HG03520 (cell line): ENCODE measurements at regions not wholly inside any gene's neighbourhood (a gene's known extent, or its start where the extent isn't known, plus 50 kb on each side); places are given as distances from the start of the nearest gene placed in this dataset.
A peak's percentile ranks its signal among the peaks of the same experiment; 100 is the strongest.
"Not testable (repeated sequence)": the region's sequence is repeated elsewhere in the genome, so short reads cannot be mapped to it uniquely, and the experiment has no call there.

ENCODE experiments used
- ATAC-seq: cut with Tn5 transposase; IDR thresholded peaks from one replicate; pipeline ENCODE4 v1.9.1; 2021; ENCODE audit warnings: mild to moderate bottlenecking, moderate library complexity; ENCODE audit not compliant: unreplicated experiment

- ATAC-seq = no peak
These were observed 110.8 kb downstream of the RFPL4B start for GRCh38 chr6:112457886-112458285.

DNA sequence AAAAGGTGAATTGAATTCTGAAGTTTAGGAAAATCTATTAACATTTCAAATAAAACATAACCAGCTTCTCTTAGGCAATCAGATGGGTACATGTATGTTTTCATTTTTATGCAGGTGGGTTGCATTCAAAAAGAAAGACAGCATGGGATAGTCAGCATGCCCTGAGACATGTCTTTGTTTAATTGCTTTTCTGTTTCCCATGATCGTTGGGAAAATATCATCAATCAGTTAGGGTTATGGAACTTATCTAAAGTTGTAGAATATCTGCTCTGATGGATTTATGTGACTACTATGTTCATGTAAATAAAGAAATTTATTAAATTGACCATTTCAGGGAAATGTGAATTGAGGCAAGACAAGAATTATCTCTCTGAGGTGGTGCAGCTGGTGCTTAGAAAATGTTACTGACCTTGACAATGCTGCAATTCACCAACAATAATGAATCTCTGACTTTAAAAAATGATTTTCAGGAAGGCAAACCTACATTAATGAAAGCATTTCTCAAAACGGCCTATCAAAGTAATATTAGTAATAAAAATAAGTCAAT is 112.7 kb downstream of the RFPL4B start:
- no peak for ATAC-seq

DNA sequence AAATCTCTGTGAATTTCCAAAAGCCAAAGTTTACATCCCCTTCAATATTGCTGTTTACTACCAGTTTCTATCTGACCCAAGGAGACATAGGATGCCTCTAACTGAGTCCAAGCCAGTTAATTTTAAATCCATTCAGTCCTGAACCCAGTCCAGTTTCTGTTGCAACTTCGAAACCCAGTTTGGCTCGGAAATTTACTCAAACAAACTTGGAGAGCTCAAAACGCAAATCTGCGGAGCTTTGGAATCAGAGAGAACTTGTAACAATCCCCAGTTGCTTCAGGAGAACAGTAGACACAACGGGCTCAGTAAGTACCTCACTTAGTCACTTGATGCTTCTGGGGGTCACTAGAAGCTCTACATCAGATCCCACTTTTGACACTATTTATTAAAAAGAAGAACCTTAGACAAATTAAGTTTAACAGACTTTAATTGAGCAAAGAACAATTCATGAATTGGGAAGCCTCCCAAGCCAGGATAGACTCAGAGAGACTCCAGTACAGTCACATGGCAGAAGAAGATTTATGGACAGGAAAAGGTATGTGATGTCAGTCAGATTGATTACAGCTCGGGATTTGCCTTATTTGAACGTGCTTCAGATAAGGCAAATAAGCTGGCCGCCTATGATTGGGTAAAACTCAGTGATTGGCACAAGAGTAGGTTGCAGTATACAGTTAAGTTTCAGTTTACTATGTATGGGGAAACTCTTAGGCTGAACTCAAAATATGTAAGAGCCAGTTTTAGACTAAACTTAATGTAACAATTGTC is 118.0 kb downstream of the RFPL4B start:
- ATAC-seq = no peak

- ATAC-seq = peak; percentile 89
These were observed 119.4 kb downstream of the RFPL4B start for GRCh38 chr6:112466373-112467151.

- ATAC-seq = no peak
These were observed 121.2 kb downstream of the RFPL4B start for GRCh38 chr6:112468359-112468758.

- no peak for ATAC-seq
These were observed 122.2 kb downstream of the RFPL4B start for GRCh38 chr6:112469306-112469705.

DNA sequence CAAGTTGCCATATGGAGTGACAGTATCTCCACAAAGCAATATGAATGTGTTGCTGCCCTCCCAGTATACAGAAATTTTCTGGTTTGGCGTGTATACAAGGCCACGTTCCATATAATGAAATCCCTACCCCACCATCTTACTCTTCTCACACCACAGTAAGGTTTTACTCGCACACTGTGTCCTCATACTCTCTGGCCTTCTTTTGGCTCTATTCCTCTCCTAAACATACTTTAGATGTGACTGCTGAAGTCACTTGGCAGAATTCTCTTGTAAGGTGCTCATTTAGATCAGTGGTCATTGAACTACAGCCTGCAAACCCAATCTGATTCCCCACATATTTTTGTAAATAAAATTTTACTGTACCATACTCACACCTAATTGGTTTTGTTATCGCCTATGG is 123.2 kb downstream of the RFPL4B start:
- ATAC-seq = no peak

- ATAC-seq = no peak
These were observed 123.8 kb downstream of the RFPL4B start for GRCh38 chr6:112470950-112471349.

DNA sequence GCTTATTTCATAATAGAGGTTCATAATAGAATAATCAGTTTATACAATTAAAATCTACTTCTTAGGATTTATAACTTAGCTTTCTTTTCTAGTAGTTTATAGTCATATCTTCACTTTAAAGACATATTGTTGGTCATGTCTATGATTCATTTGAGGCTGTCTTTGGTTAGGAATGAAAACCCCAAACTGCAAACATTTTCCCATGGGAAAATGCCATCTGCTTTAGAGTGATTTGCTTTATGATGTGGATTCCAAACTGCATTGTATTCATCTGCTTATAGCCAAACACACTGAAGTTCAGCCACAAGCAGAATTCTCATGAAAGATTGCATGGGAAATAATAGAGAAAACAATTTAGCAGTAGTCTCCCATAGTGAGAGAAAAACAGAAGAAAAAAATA is 128.0 kb downstream of the RFPL4B start:
- no peak for ATAC-seq

DNA sequence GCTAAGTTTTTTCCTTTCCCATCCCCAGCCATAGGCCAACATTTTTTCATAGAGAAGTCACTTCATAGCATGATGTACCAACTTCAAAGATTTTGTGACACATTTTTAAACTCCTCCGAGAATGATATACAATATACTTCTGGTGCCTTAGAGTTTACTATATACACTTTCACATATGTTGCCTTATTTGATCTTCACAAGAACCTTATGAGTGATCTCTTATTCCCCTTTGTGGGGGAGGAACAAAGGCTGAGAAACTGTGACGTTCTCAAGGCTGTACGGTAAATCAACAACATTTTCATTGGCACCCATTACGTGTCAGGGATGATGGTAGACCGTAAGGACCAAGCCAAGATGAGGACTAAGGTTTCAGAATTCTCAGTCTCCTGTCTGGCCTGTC is 130.0 kb downstream of the RFPL4B start:
- no peak for ATAC-seq

- no peak for ATAC-seq
These were observed 130.9 kb downstream of the RFPL4B start for GRCh38 chr6:112478036-112478435.

GRCh38 chr6:112479975-112480374 is 132.8 kb downstream of the RFPL4B start:
- not testable (repeated sequence) for ATAC-seq

GRCh38 chr6:112480553-112480952 is 133.4 kb downstream of the RFPL4B start:
- ATAC-seq = no peak

DNA sequence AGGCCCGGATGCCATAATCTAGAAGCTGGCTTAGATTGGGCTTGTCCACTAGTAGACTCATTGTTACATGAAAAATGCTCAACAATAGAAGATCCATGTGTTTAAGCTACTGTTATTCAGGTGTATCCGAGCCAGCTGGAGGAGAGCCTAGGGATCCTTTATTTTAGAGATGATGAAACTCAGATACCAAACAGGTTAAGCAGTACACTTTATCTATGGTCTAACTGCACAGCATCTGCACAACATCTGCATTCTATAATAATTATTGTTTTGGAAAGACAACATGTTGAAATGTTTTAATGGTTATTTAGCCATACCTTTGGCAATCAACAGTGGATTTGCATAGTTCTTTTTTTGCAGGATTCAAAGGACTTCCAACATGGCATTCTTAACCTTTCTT is 134.1 kb downstream of the RFPL4B start:
- ATAC-seq = no peak

GRCh38 chr6:112482373-112482772 is 135.2 kb downstream of the RFPL4B start:
- ATAC-seq = no peak

DNA sequence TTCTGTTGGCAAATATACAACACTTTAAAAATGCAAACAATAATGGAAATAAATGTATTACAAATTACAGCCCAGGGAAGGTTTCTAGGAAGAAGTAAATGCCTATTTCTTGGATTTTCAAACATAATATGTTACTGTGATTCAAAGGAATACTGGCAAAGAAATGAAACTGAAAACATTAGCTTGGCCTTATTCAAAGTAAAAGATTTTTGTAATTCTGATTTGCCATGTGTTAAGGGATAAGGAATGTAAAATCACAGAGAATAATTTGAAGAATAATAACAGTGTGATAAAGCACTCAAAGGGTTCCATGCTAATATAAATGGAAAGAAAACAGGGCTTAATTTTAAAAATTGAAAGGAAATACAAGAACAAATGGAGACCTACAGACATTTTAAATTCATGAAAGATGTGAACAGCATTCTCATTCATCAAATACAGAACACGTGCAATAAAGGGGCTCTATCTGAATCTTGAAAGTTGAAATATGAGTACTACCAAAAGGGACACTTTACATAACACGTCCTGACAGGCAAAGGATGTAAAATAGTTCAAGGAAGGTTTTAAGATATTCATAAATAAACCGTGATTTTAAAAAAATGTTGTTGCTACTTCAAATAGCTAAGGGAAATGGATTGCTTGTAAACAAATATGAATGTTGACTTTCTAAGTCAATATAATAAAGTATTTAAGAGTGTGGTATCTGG is 138.1 kb downstream of the RFPL4B start:
- no peak for ATAC-seq

DNA sequence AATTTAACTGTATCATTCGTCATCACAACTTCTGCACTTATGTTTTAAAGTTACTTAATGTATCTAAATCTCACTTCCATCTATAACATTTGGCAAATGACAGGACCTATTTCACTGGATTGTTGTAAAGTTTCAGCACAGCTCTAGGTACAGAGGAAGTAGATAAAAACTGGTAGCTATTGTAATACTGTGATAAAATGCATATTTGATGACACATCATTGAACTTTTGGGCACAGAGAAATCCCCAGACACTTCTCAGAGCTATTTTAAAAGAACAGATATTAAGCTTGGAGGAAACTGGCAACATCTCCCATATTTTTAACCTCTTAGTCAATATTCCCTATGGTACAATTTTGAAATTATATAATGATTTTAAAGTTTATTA is 138.7 kb downstream of the RFPL4B start:
- ATAC-seq = no peak

GRCh38 chr6:112486454-112486853 is 139.3 kb downstream of the RFPL4B start:
- ATAC-seq = no peak

- no peak for ATAC-seq
These were observed 141.1 kb downstream of the RFPL4B start for GRCh38 chr6:112488238-112488637.

GRCh38 chr6:112501705-112502104 is 154.6 kb downstream of the RFPL4B start:
- no peak for ATAC-seq

GRCh38 chr6:112502351-112503090 is 155.4 kb downstream of the RFPL4B start:
- ATAC-seq = no peak
